NCI-H510A treated with DMSO at 0.1 percent for 48 hours (cell line): ENCODE measurements at regions not wholly inside any gene's neighbourhood (a gene's known extent, or its start where the extent isn't known, plus 50 kb on each side); places are given as distances from the start of the nearest gene placed in this dataset.
"Not testable (repeated sequence)": the region's sequence is repeated elsewhere in the genome, so short reads cannot be mapped to it uniquely, and the experiment has no call there.

Experiments used
- DNase-seq: peaks from one replicate; lab custom pipeline; 2025; lab: John Stamatoyannopoulos, UW

DNA sequence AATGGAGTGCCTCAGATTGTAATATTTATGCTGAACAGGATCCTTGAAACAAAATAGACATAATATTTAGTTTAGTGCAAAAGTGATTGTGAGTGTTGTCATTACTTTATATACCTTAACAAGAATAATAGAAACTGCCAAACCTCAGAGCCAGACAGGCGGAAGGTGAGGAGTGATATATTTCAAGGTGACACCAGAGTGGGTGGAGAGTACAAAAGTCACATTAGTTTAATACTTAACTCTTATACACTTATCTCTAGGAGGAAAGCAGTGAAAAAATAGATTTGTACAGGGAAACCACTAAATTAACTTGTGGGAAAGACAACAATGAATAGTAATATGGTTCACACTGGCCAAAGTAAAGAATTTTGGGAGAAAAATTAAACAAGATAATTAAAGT, 342.8 kb upstream of the NDST4 start:
- no peak for DNase-seq

DNA sequence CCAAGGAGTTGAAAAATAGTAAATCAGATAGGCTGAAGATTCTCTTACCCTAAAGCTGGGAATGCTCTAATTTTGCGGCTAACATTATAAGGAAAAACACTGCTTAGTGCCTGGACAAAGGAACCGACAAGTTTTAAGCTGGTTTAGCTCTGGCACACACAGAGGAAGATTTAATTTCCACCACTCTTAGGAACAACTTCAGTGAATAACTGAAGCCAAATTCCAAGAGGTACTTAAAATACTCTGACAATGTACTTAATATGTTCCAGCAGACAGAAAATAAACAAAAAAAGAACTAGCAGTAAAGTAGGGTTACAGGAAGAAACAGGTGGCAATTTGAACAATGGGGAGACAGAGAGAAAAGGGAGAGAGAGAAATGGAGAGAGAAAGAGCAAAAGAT, 340.8 kb upstream of the NDST4 start:
- no peak for DNase-seq

DNA sequence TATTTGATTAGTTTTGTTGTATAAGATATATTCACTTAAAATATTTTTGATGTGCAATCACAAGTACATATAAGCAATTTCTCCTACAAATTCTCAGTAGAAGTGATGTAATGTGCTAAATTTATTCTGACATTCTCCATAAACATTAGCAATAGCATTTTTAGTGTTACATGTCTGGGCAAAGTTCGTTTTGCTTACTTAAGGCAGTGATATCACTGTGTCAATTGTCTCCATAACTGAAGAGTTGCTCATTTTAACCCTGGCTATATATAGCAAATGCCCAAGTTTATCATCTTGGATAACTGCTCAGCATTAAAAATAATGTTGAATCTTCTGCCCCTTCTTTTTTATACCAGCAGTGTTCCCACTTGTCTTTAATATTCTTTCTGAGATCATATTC, 340.0 kb upstream of the NDST4 start:
- DNase-seq: no peak

DNA sequence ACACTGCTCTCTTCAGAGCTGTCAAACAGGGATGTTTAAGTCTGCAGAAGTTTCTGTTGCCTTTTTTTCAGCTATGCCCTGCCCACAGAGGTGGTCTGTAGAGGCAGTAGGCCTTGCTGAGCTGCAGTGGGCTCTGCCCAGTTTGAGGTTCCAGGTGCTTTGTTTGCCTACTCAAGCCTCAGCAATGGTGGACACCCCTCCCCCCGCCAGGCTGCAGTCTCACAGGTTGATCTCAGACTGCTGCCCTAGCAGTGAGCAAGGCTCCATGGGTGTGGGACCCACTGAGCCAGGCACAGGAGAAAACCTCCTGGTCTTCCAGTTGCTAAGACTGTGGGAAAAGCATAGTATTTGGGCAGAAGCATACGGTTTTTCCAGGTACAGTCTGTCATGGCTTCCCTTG, 338.8 kb upstream of the NDST4 start:
- not testable (repeated sequence) for DNase-seq

DNA sequence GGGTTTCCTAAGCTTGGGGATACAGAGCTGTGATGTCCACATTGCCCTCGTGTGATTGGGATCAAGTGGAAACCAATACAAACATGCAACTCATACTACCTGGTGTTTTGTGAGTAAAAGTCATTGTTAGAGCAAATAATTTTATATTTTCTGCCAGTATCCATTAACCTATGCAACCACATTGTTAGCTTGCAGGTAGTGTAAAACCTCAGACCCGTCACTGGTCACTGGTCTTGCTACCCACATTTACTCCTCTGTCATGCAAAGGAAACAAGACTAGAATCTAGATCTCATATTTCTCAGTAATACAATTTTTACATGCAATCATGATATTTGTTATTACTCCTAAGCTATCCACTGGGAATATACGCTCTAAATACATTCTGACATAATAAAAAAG, 324.3 kb upstream of the NDST4 start:
- DNase-seq: no peak

DNA sequence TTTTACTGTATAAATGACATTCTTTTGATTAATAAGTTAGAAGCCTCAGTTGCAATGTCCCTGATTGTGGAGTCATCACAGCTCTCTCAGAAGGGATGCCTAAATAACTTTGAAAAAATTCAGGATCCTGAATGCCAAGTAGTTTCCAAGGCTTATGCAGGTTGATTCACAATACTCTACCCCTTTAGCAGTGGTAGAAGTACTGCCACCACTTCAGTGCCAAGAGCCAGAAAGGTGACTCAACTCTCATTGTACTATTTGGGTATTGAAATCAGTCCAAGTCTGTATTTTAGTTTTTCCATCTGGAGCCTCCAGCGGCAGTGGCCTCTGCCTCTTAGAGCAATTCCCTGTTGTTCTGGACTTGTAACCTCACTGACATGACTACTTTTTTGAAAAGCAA, 320.1 kb upstream of the NDST4 start:
- DNase-seq: no peak

DNA sequence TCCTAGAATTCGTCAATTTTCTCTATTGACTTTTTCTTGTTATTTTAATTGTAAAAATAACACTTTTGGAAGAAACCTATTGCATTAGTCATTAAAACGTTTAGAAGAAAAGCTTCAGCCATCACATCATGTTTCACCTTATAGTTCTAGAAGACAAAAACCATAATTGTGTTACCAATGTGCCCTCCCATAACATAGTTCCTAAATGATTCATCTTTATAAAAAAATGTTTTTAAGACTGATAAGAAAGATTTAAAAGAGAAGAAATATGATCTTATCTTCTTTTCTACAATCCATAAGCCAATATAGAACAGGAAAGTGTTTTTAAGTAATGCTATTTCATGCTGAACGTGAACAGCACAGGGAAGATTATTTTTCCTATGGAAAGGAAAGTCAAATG, 316.6 kb upstream of the NDST4 start:
- DNase-seq: no peak

DNA sequence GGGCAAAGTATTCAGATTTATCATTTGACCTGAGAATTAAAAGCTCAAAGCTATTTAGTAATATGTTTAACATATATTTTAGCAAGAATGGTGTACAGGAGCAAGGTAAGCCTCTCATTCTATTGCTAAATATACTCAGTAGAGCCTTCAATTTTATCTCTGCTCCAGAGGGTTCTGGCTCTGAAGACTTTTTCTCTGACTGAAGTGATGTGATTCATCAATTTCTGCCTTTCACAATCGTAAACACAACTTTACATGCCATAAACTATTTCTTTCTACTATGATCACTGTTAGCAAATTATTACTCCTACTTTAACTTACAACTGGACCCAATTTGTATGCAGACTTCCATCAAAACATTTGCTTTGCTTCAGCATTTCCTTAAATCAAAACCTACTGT, 315.0 kb upstream of the NDST4 start:
- no peak for DNase-seq

DNA sequence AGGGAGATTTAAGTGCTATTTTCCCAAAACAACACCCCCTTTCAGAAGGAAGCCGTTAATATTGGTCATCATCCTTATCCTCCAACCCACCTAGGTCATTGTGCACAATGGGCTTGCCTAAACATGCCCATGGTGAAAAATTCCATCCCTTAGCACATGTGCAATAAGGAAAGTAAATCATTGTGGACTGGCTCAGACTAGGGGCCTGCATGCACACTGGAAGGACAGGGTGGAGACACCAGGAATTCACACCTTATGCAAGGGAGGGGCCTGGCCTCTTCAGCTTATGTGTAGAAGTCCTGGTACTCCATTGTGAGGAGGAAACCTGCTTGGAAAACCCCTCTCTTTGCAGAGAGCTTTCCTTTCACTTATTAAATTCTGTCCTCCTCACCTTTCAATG, 311.4 kb upstream of the NDST4 start:
- DNase-seq: no peak

DNA sequence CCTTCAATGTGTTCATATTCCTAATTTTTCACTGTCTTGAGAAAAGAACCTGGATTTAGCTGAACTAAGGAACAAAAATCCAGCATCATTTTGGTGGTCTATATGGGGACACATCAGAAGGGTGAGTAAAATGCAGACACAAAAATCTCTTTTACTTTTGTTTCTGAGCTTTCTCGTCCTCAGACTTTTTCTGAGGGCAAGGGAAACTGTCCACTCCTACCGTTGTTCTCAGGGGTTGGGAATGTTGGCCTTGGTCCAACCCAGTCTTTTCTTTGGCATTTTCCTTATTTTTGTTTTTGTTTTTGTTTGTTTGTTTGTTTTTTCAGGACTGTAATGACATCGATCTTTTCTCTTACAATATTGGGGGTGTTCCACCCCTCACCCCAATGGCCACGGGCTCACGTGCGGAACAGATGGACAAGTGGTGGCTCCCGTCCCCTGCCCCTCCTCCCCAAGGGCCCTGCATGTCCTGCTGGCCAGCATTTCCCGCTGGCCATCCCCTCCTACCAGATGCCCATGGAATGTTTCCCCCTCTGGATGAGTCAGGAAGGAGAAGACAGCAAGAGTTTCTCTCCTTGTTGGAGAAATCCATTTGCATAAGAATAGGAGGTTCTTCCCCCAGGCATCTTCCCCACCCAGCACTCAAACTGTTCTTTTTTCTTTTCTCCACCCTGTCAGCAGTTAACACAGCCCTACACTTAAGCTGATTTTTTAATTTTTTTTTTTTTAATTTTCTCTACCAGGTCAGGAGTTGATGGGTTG, 305.4 kb upstream of the NDST4 start:
- no peak for DNase-seq

DNA sequence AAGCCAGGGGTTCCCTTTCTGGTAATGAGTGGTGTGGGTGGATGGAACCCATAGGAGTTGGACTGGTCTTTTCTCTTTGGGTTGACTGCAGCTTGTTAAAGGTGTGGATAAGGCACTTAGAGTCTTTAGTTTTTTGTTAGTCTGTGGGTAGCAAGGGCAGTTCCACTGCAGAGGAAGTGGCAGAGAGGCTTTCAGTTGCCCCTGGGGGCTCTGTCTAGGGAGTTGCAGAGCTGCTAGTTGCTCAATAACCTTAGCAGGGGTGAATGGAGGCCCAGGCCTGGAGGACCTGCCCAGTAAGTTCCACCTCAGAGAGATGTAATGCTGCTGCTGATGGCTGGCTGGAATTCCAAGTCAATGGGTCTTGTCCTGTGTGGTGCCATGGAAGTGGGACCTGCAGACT, 282.6 kb upstream of the NDST4 start:
- DNase-seq: no peak

DNA sequence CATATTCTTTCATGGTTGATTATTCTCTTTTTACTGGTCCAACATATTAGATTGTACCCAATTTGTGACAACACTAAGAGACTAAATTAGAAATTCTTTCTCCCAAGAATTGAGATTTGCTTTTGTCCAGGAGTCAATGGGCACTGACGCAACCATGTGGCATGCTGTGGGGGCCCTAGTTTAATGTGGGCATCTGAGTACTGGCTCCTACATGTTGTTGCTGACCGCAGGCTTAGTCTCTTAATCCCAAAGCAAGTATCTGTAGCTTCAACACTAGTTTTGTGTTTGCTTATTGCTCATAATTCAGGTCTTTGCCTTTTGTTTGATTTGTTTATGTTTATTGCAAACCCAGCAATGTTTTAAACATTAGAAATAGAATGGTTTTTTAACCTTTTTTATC, 263.4 kb upstream of the NDST4 start:
- DNase-seq: no peak

DNA sequence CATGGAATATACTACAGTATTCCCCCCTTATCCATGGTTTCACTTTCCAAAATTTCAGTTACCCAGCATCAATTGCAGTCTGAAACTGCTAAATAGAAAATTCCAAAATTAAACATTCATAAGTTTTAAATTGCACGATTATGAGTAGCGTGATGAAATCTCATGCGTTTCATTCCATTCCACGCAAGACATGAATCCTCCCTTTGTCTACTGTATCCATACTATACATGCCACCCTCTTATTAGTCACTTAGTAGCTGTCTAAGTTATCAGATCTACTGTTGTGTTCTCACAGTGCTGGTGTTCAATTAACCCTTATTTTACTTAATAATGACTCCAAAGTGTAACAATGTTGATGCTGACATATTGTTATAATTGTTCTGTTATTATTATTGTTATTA, 261.2 kb upstream of the NDST4 start:
- no peak for DNase-seq

DNA sequence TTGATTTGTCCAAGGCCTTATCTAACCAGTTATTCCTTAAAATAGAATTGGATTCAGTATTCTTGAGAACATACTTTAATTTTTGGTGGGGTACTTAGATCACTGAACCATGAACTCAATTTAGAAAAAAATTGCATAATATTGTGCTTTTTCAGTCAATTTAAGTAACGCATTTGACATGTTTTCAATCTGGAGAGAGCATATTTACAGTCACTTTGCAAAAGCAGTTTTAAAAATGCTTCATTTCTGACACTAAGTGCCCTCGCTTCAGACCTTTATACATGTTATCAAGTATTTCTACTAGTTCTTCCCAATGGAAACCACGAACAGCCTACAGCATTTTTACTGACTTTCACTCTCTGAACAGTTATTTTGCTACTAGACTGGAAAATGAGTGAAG, 257.1 kb upstream of the NDST4 start:
- DNase-seq: no peak

DNA sequence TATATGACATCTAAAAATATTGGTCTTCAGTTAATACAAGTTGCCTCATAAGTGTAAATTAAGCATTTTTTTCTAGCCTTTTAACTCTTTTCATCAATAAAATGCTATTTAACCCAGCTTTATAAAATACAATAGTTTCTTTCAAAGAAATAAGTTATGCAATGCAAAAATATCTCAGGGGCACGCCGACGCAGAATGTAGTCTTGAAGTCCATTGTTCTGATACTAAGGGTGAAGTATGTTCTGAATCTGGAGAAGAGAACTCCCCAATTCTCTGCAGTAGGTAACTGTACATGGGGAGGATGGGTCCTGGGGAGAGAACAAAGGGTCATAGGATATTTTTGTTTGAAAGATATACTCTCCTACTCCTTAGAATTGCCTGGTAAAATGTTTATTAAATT, 256.6 kb upstream of the NDST4 start:
- no peak for DNase-seq

DNA sequence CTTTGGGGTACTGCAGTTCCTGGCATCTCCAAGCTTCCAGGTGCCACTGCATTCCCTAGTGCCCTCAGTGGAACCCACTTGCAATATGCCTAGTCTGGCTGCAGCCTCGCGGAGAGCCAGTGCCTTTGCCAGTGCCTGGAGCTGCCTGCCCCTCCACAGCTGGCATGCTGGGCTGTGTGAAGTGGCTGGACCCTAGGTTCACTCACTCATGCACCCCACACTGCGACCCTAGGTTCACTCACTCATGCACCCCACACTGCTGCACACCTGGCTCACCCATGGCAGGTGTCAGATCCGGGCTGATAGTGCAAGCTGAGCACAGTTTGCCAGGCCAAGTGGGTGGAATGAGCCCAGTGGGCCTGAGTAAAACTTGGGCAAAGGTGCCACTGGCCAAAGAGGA, 253.0 kb upstream of the NDST4 start:
- DNase-seq: no peak

DNA sequence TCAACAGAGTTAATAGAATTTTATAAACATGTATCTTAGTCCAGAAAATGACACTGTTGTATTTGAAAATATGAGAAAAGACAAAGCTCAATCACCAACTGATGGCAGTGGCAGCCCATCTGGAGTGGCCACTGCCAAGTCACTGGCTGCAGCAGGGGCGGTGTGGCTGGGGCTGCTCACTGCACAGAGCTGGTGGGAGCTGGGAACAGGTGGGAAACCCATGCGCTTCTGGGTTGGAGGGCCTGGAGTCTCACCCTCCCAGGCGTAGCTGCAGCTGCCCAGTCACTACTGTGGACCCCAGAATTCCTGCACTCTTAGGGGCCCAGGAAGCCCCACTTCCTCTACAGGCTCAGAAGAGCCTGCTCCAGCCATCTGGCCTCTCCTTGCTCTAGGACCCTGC, 251.8 kb upstream of the NDST4 start:
- DNase-seq: no peak

DNA sequence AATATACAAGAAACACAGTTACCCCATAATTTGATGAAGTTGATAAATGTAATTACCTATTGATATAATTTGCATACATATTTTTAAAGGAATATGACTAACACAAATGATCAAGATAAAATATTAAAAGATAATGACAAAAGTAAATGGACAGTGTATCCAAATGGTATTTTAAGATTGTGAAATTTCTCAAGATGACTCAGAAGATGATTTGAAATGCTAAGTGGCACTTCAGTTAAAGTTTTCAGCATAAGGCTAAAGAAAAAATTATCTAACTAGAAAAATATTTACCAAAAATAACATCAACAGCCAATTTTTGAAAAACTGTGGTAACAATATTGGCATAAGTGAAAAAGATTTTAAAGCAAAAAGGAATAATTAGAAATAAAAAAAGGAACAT, 248.4 kb upstream of the NDST4 start:
- DNase-seq: no peak

DNA sequence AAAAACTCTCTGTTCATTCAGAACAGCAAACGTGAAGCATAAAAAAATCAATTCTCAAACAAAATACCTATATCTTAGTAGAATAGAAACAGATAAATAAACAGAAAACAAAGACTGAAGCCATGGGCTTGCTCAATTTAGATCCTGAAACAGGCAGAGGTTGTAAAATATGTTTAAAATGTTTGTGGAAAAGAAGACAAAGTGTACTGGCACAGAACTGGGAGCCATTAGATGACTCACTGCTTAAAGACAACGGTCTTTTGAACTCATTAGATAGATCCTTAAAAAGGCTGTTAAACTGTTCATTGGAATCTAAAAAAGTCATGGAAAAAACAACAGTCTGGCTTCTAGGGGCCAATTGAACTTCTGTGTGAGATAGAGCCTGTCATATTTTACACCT, 247.0 kb upstream of the NDST4 start:
- DNase-seq: no peak

DNA sequence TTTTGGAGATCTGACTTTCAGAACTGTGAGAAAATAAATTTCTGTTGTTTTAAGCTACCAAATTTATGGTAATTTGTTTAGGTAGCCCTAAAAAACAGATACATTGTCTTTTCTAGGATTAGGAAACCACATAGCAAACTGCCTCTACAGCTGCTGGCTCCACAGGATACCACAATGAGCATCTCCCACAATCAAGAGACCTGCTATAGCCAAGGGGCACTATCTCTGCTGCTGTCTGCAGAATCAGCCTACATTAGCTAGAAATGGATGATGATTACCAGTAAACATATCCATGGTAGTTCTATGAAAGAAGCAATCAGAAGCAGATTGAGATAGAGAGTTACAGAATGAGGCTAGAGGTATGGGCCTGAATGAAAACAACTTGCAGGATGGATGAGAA, 244.4 kb upstream of the NDST4 start:
- DNase-seq: no peak

DNA sequence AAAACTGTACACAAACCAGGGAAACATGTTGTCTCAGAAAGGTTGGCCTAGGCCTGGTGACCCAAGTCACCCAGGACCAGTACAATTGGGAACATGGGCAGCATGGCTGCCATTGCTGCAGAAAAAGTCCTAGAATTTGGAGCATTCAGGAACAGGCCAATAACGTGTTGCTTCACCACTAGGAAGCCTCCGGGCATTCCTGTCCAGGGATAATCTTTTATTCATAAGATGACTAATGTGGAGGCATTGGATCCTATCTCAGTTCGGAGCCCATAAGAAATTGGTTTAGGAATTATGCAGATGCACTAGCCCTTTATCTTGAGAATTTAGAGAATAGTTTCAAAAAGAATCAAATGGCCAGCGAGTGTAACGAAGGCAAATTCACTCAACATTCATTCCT, 242.8 kb upstream of the NDST4 start:
- no peak for DNase-seq

DNA sequence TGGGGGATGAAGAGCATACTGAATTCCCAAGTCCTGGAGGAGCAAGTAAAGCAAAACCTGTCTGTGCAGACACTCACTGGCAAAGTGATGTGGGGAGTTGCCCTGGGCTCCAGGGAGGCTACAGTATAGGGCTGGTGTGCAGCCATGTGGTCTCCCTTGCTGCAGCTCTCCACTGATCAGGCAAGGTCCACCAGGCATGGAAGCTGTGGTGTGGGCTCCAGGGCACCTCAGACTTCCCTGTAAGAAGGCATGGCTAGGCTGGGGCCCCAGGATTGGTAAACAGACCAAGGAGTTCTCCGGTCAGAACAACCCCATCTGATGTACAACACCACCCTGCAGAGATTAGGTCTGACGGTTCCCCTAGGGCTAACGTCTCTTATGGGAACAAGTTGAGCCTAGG, 241.9 kb upstream of the NDST4 start:
- DNase-seq: no peak

DNA sequence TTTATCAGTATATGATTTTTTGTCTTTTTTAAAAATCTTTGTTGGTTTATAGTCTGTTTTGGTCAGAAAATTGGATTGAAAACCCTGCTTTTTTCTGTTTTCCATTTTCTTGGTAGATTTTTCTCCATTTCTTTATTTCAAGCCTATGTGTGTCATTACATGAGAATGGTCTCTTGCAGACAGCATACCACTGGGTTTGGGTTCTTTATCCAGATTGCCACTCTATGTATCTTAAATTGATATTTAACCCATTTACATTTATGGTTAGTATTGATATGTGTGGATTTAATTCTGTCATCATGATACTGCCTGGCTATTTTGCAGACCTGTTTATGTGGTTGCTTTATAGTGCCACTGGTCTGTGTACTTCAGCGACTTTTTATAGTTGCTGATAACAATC, 239.9 kb upstream of the NDST4 start:
- DNase-seq: no peak

DNA sequence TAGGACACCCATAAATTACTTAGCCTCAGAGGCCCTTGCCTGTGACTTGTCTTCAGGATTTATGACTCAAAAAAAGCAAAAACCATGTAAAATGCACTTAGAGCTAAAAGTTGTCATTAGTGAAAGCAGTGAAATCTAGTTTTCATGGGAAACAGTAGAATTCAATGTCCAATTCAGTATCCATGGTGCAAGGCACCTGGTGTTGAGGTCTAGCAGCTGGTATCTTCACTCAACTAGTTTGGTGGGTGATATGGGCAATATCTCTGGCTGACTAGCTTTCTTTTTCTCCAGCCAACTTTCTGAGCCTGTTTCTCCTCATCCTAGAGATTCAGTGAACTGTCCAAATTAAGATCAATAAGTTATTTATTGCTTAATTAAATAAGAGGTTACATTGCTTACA, 229.8 kb upstream of the NDST4 start:
- DNase-seq: no peak
